Endothelial cell of umbilical vein (primary cell): ENCODE measurements at regions not wholly inside any gene's neighbourhood (a gene's known extent, or its start where the extent isn't known, plus 50 kb on each side); places are given as distances from the start of the nearest gene placed in this dataset. TPM values are rescaled to one million over a fixed set of nuclear protein-coding genes. Genes with fewer than 3 reads are reported as not detected.

ENCODE experiments used
- BruUV-seq: library from RNA; stranded (reverse); fragments of 400-500 nt; replicated peaks from 2 replicates; lab custom pipeline; 2021; lab: Mats Ljungman, UMichigan
- CTCF ChIA-PET: fragments of 300-600, 350-600 bp; sonication (Branson Sonifier 250); formaldehyde crosslinking; loops from one replicate; lab custom pipeline; 2021; ENCODE audit warnings: antibody characterized with exemption, inconsistent platforms; lab: Charles Lee
- POLR2A ChIA-PET: fragments of 300-600, 350-600 bp; sonication (Branson Sonifier 250); formaldehyde crosslinking; loops from one replicate; lab custom pipeline; 2021; ENCODE audit warnings: antibody characterized with exemption, inconsistent platforms; lab: Charles Lee
- DNase-seq: peaks from one replicate; pipeline ENCODE4 v3.0.0-alpha.2; 2011; ENCODE audit warnings: low read depth, low spot score
- FAIRE-seq: peaks from 2 replicates; lab custom pipeline; 2011; peaks lifted over from hg19 to GRCh38; lab: Jason Lieb, UNC
- H2AFZ ChIP-seq: 2 replicates; pipeline ENCODE4 v1.6.0; 2012; ENCODE audit warnings: low read depth, low read length, control low read depth, inconsistent platforms
- H3K27ac ChIP-seq: 2 replicates; pipeline ENCODE4 v1.5.1; 2011; ENCODE audit warnings: low read depth, mild to moderate bottlenecking, control low read depth, low read length, moderate library complexity; ENCODE audit not compliant: insufficient read depth
- H3K27me3 ChIP-seq, 2 experiments: 2 replicates each; pipeline versions ENCODE4 v1.6.0 to v1.6.1; 2011; ENCODE audit warnings: low read length in 2 of 2, mixed read lengths in 1 of 2; ENCODE audit not compliant: control insufficient read depth in 2 of 2, insufficient read depth in 2 of 2
- H3K36me3 ChIP-seq, 2 experiments: 2 replicates in 1 of 2; 3 replicates in 1 of 2; pipeline ENCODE4 v1.5.1; 2011; ENCODE audit warnings: low read length in 2 of 2, mild to moderate bottlenecking in 1 of 2, moderate library complexity in 1 of 2; ENCODE audit not compliant: control insufficient read depth in 2 of 2, insufficient read depth in 2 of 2; ENCODE audit errors: extremely low read depth in 1 of 2
- H3K4me1 ChIP-seq: 3 replicates; pipeline ENCODE4 v1.5.1; 2011; ENCODE audit warnings: mild to moderate bottlenecking, low read length; ENCODE audit not compliant: control insufficient read depth, insufficient read depth; ENCODE audit errors: extremely low read depth
- H3K4me2 ChIP-seq: 2 replicates; pipeline ENCODE4 v1.6.1; 2011; ENCODE audit warnings: low read length, control low read depth, mixed read lengths; ENCODE audit not compliant: insufficient read depth
- H3K4me3 ChIP-seq, 3 experiments: fragments of 200-600 bp in 1 of 3; sonication (generic), shearing (Covaris generic) in 1 of 3; replicated peaks in 1 of 3; 2 replicates each; pipeline ENCODE4 v1.5.1; 2011 to 2016; ENCODE audit warnings: control low read depth in 3 of 3, low read length in 3 of 3, mild to moderate bottlenecking in 2 of 3, inconsistent platforms in 1 of 3, low read depth in 1 of 3, moderate library complexity in 1 of 3; ENCODE audit not compliant: insufficient read depth in 1 of 3
- H3K79me2 ChIP-seq: 2 replicates; pipeline ENCODE4 v1.6.0; 2012; ENCODE audit warnings: low read length, inconsistent platforms; ENCODE audit not compliant: control insufficient read depth, insufficient read depth
- H3K9ac ChIP-seq: replicated peaks from 2 replicates; pipeline ENCODE3; 2011; ENCODE audit warnings: low read length, control low read depth; ENCODE audit not compliant: insufficient read depth; ENCODE audit errors: extremely low read depth
- H3K9me1 ChIP-seq: replicated peaks from 3 replicates; pipeline ENCODE4 v1.6.0; 2011; ENCODE audit warnings: mild to moderate bottlenecking, low read length; ENCODE audit not compliant: control insufficient read depth, insufficient read depth; ENCODE audit errors: extremely low read depth
- H3K9me3 ChIP-seq: replicated peaks from 2 replicates; pipeline ENCODE4 v1.5.1; 2012; ENCODE audit warnings: low read length, inconsistent platforms; ENCODE audit not compliant: control insufficient read depth, insufficient read depth
- H4K20me1 ChIP-seq: replicated peaks from 2 replicates; pipeline ENCODE3; 2011; ENCODE audit warnings: mild to moderate bottlenecking, low read length; ENCODE audit not compliant: control insufficient read depth, insufficient read depth; ENCODE audit errors: extremely low read depth
- EZH2 ChIP-seq: IDR thresholded peaks from 2 replicates; pipeline ENCODE4 v1.6.1; 2012; ENCODE audit warnings: borderline replicate concordance, low read depth, mild to moderate bottlenecking, moderate library complexity, low read length, inconsistent platforms; ENCODE audit not compliant: severe bottlenecking
- FOS ChIP-seq: IDR thresholded peaks from 2 replicates; pipeline ENCODE4 v1.6.1; 2011; ENCODE audit warnings: mild to moderate bottlenecking, low read length, moderate library complexity, borderline replicate concordance; ENCODE audit not compliant: insufficient read depth
- GATA2 ChIP-seq: IDR thresholded peaks from 2 replicates; pipeline ENCODE4 v1.7.0; 2011; ENCODE audit warnings: low read depth, mild to moderate bottlenecking, moderate library complexity, mixed read lengths, low read length; ENCODE audit not compliant: insufficient read length, insufficient read depth
- JUN ChIP-seq: IDR thresholded peaks from 2 replicates; pipeline ENCODE4 v1.6.1; 2011; ENCODE audit warnings: borderline replicate concordance, low read depth; ENCODE audit not compliant: insufficient read length, insufficient read depth
- MYC ChIP-seq: IDR thresholded peaks from one replicate; pipeline ENCODE4 v1.6.1; 2011; ENCODE audit warnings: mild to moderate bottlenecking, low read depth, low read length
- POLR2A ChIP-seq: IDR thresholded peaks from 2 replicates; pipeline ENCODE4 v1.6.1; 2012; ENCODE audit warnings: low read depth, mild to moderate bottlenecking, control low read depth, low read length
- POLR2AphosphoS5 ChIP-seq: IDR thresholded peaks from 2 replicates; pipeline ENCODE4 v1.6.1; 2012; ENCODE audit warnings: low read depth, mild to moderate bottlenecking, control low read depth, low read length, moderate library complexity; ENCODE audit not compliant: insufficient read depth
- dilution Hi-C: fragments of 300-500 bp; cut with MboI; formaldehyde crosslinking; loops from one replicate; pipeline ENCODE4 v1.15.0; 2019; ENCODE audit warnings: low sequenced_read_pairs; ENCODE audit not compliant: extremely low pct_ligation_motif_present
- intact Hi-C: fragments of 100-400 bp; cut with micrococcal nuclease; formaldehyde crosslinking; loops from one replicate; pipeline ENCODE4 v1.10.0; 2022
- small RNA-seq: library from RNA; depleted of rRNA; stranded (forward); fragments of <200 nt; gene quantifications from one replicate; pipeline ENCODE3, GENCODE V24; 2012; ENCODE audit warnings: low replicate concordance, low read depth; ENCODE audit not compliant: insufficient read depth, insufficient read length
- TF ChIP-seq, protein P1 (sequence below), 2 donors: IDR thresholded peaks; 1 replicate in 1 of 2; 2 replicates in 1 of 2; pipeline ENCODE4 v1.5.1; 2011; ENCODE audit warnings: low read length in 2 of 2, mild to moderate bottlenecking in 2 of 2, moderate library complexity in 2 of 2, control low read depth in 1 of 2, inconsistent platforms in 1 of 2, low read depth in 1 of 2; ENCODE audit not compliant: insufficient read depth in 1 of 2; ENCODE audit errors: extremely low read depth in 1 of 2
- TF ChIP-seq, protein P2 (sequence below): IDR thresholded peaks from 2 replicates; pipeline ENCODE4 v1.6.1; 2011; ENCODE audit not compliant: insufficient read depth, insufficient read length

DNA sequence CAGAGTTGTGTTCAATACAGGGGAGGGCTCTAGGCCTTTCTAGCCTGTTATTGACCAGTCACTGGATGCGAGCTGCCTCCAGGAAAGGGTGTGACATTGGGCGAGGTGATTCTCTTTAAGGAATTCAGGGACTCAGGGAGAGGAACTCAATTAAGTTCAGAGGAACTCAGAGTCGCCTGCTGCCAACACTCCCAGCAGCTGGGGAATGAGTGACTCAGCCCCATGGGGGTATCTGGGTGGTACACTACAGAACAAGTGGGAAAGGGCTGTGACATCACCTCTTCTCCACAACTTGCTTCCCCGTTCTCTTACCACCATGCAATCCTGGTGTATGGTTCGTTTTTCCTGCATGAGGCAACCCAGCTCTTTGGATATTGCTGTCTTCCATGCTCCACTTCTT is 50.4 kb upstream of the CYRIA start:
- H3K9me1 ChIP-seq = no peaks in the 10 kb centered on the region
- no peak for FAIRE-seq
- no peak overlapping the region for H3K4me2 ChIP-seq
- CTCF ChIA-PET = interaction anchor here (0.9 to 2.3 kb wide), 3 partner anchors 10 to 41 kb away, joined by 4 to 7 read pairs (median 7); no protein-coding TSS in a partner anchor
- no TSS peak for BruUV-seq
- H3K36me3 ChIP-seq = no peaks in the 10 kb centered on the region
- TF ChIP-seq MYC = no peak
- TF ChIP-seq JUN = no peak
- no peak for TF ChIP-seq FOS
- no peak for TF ChIP-seq EZH2
- TF ChIP-seq POLR2A = no peak
- TF ChIP-seq, protein P1, sequence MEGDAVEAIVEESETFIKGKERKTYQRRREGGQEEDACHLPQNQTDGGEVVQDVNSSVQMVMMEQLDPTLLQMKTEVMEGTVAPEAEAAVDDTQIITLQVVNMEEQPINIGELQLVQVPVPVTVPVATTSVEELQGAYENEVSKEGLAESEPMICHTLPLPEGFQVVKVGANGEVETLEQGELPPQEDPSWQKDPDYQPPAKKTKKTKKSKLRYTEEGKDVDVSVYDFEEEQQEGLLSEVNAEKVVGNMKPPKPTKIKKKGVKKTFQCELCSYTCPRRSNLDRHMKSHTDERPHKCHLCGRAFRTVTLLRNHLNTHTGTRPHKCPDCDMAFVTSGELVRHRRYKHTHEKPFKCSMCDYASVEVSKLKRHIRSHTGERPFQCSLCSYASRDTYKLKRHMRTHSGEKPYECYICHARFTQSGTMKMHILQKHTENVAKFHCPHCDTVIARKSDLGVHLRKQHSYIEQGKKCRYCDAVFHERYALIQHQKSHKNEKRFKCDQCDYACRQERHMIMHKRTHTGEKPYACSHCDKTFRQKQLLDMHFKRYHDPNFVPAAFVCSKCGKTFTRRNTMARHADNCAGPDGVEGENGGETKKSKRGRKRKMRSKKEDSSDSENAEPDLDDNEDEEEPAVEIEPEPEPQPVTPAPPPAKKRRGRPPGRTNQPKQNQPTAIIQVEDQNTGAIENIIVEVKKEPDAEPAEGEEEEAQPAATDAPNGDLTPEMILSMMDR (IDR thresholded peaks at IDR 0.05; ENCODE audit: extremely low read depth in 1 of 2, insufficient read depth in 1 of 2, low read depth in 1 of 2, low read length in 2 of 2) = no peak
- TF ChIP-seq, protein P2, sequence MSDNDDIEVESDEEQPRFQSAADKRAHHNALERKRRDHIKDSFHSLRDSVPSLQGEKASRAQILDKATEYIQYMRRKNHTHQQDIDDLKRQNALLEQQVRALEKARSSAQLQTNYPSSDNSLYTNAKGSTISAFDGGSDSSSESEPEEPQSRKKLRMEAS = no peak
- no peak for TF ChIP-seq POLR2AphosphoS5
- no peak for TF ChIP-seq GATA2
- no peak overlapping the region for H3K4me3 ChIP-seq
- no peaks in the 10 kb centered on the region for H3K79me2 ChIP-seq
- dilution Hi-C loops = no loop called here
- DNase-seq = no peak
- H2AFZ ChIP-seq = no peak overlapping the region
- POLR2A ChIA-PET = no interaction called here
- H4K20me1 ChIP-seq = no peaks in the 10 kb centered on the region
- peaks cover 0 to 6% of the 10 kb centered on the region in 2 experiments for H3K27me3 ChIP-seq
- H3K9ac ChIP-seq = no peak overlapping the region
- H3K4me1 ChIP-seq = no peaks in the 10 kb centered on the region
- H3K27ac ChIP-seq = no peak overlapping the region
- H3K9me3 ChIP-seq = no peaks in the 10 kb centered on the region
- intact Hi-C loops = no loop called here

Small RNAs in the stretch of these regions (small RNA-seq; reads per million reads assigned to genes)
- not detected for gene RN7SKP168
